ENCODE measurements at regions not wholly inside any gene's neighbourhood (a gene's known extent, or its start where the extent isn't known, plus 50 kb on each side); places are given as distances from the start of the nearest gene placed in this dataset.

GRCh38 chr15:97401195-97401594, 559.3 kb upstream of the ARRDC4 start:
- Mint-ChIP-seq H3K27ac (no peak overlapping the region), H3K9me3 (no peaks in the 10 kb centered on the region), H3K4me1 (peaks cover 10% of the 10 kb centered on the region), H3K4me3 (no peak overlapping the region), H3K27me3 (ENCODE audit: low read depth) (no peaks in the 10 kb centered on the region), H3K36me3 (no peaks in the 10 kb centered on the region)
- ATAC-seq (no peak), DNase-seq (ENCODE audit: low spot score) (no peak)
- ChIA-PET CTCF (no interaction called here), POLR2A (no interaction called here)
- TF ChIP-seq, protein P1, sequence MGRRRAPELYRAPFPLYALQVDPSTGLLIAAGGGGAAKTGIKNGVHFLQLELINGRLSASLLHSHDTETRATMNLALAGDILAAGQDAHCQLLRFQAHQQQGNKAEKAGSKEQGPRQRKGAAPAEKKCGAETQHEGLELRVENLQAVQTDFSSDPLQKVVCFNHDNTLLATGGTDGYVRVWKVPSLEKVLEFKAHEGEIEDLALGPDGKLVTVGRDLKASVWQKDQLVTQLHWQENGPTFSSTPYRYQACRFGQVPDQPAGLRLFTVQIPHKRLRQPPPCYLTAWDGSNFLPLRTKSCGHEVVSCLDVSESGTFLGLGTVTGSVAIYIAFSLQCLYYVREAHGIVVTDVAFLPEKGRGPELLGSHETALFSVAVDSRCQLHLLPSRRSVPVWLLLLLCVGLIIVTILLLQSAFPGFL (CRISPR knock-in tag; IDR thresholded peaks at IDR 0.05; ENCODE audit: borderline replicate concordance): no peak
- TF ChIP-seq NR3C1 (CRISPR knock-in tag; conservative IDR thresholded peaks at IDR 0.05; ENCODE audit: low read depth) (no peak), CREB1 (CRISPR knock-in tag; IDR thresholded peaks at IDR 0.05) (no peak)
- TF ChIP-seq, protein P2, sequence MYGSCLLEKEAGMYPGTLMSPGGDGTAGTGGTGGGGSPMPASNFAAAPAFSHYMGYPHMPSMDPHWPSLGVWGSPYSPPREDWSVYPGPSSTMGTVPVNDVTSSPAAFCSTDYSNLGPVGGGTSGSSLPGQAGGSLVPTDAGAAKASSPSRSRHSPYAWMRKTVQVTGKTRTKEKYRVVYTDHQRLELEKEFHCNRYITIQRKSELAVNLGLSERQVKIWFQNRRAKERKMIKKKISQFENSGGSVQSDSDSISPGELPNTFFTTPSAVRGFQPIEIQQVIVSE (CRISPR knock-in tag; IDR thresholded peaks at IDR 0.05; ENCODE audit: borderline replicate concordance): no peak
- TF ChIP-seq, protein P3, sequence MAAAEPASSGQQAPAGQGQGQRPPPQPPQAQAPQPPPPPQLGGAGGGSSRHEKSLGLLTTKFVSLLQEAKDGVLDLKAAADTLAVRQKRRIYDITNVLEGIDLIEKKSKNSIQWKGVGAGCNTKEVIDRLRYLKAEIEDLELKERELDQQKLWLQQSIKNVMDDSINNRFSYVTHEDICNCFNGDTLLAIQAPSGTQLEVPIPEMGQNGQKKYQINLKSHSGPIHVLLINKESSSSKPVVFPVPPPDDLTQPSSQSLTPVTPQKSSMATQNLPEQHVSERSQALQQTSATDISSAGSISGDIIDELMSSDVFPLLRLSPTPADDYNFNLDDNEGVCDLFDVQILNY (CRISPR knock-in tag; IDR thresholded peaks at IDR 0.05): no peak

DNA sequence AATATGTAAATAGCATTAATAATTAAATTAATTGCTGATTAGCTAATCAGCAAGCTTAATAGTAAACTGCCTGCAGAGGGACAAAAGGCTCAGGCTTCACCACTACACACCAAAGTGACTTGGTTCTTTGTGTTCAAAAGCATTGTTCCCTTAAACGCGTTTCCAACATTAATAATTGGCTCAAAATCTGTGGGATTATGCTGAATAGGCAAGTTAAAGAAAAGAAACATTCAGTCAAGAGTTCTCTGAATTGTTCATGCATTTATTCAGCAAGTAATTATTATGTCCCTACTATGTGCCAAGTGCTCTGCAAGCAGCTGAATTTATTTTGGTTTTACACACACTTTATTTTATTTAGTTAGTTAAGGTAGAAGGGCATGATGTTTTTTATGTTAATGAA, 558.5 kb upstream of the ARRDC4 start:
- Mint-ChIP-seq H3K27ac (no peak overlapping the region), H3K4me3 (no peak overlapping the region), H3K9me3 (no peaks in the 10 kb centered on the region), H3K4me1 (peaks cover 10% of the 10 kb centered on the region), H3K27me3 (ENCODE audit: low read depth) (no peaks in the 10 kb centered on the region), H3K36me3 (no peaks in the 10 kb centered on the region)
- ATAC-seq: no peak
- no peak for TF ChIP-seq JUN (CRISPR knock-in tag; IDR thresholded peaks at IDR 0.05)
- DNase-seq (ENCODE audit: low spot score): no peak
- ChIA-PET POLR2A (no interaction called here), CTCF (no interaction called here)

- ATAC-seq: no peak
- no peak for DNase-seq (ENCODE audit: low spot score)
- ChIA-PET CTCF (no interaction called here), POLR2A (no interaction called here)
- H3K4me1 Mint-ChIP-seq: peaks cover 6% of the 10 kb centered on the region; the same call in 1 of the 2 replicates
- no peaks in the 10 kb centered on the region for H3K27me3 Mint-ChIP-seq (ENCODE audit: low read depth)
- H3K9me3 Mint-ChIP-seq: no peaks in the 10 kb centered on the region
- no peak overlapping the region for H3K27ac Mint-ChIP-seq
- H3K4me3 Mint-ChIP-seq: no peak overlapping the region
- no peaks in the 10 kb centered on the region for H3K36me3 Mint-ChIP-seq
- TF ChIP-seq RORB (CRISPR knock-in tag; IDR thresholded peaks at IDR 0.05): no peak
- TF ChIP-seq, protein P4, sequence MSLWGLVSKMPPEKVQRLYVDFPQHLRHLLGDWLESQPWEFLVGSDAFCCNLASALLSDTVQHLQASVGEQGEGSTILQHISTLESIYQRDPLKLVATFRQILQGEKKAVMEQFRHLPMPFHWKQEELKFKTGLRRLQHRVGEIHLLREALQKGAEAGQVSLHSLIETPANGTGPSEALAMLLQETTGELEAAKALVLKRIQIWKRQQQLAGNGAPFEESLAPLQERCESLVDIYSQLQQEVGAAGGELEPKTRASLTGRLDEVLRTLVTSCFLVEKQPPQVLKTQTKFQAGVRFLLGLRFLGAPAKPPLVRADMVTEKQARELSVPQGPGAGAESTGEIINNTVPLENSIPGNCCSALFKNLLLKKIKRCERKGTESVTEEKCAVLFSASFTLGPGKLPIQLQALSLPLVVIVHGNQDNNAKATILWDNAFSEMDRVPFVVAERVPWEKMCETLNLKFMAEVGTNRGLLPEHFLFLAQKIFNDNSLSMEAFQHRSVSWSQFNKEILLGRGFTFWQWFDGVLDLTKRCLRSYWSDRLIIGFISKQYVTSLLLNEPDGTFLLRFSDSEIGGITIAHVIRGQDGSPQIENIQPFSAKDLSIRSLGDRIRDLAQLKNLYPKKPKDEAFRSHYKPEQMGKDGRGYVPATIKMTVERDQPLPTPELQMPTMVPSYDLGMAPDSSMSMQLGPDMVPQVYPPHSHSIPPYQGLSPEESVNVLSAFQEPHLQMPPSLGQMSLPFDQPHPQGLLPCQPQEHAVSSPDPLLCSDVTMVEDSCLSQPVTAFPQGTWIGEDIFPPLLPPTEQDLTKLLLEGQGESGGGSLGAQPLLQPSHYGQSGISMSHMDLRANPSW (CRISPR knock-in tag; conservative IDR thresholded peaks at IDR 0.05; ENCODE audit: low read depth): no peak
- no peak for TF ChIP-seq FOXP4 (CRISPR knock-in tag; IDR thresholded peaks at IDR 0.05)
- no peak for TF ChIP-seq ZNF232 (CRISPR knock-in tag; IDR thresholded peaks at IDR 0.05)
- TF ChIP-seq IRF1 (CRISPR knock-in tag; IDR thresholded peaks at IDR 0.05): no peak
- TF ChIP-seq NFE2L1 (CRISPR knock-in tag; IDR thresholded peaks at IDR 0.05): no peak
- TF ChIP-seq SMAD4 (CRISPR knock-in tag; IDR thresholded peaks at IDR 0.05): no peak
- TF ChIP-seq NFATC4 (CRISPR knock-in tag; IDR thresholded peaks at IDR 0.05): no peak
- TF ChIP-seq USF2 (CRISPR knock-in tag; IDR thresholded peaks at IDR 0.05): no peak
- TF ChIP-seq ZBTB21 (CRISPR knock-in tag; IDR thresholded peaks at IDR 0.05; ENCODE audit: borderline replicate concordance): no peak
- no peak for TF ChIP-seq ZNF416 (CRISPR knock-in tag; IDR thresholded peaks at IDR 0.05)
- no peak for TF ChIP-seq ZBTB43 (CRISPR knock-in tag; IDR thresholded peaks at IDR 0.05)
- TF ChIP-seq ATF1 (CRISPR knock-in tag; IDR thresholded peaks at IDR 0.05): no peak
- TF ChIP-seq, protein P5, sequence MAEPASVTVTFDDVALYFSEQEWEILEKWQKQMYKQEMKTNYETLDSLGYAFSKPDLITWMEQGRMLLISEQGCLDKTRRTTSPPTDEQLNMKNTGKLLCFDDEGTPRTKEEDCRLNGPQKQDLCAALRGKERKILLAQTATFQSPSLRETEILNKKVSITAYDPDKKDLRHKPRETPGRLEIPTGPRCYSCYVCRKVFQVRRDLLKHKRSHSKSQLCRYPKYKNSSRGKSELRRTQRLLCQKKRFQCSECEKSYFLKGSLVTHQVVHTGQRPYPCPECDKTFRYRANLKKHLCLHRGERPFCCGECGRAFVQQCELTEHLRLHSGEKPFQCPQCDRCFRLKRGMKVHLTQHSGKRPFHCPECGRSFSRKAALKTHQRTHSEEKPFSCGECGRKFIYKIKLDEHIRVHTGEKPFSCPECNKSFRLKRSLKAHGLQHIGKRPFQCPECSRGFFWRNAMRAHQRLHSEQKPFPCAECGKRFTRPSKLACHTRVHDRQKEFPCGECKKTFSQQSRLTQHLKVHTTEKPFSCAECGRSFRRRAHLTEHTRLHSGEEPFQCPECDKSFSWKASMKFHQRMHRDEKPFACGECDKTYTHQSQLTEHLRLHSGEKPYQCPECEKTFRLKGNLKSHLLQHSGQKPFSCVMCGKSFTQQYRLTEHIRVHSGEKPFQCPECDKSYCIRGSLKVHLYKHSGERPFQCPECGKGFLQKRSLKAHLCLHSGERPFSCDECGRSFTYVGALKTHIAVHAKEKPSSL (CRISPR knock-in tag; conservative IDR thresholded peaks at IDR 0.05): no peak
Measured at GRCh38 chr15:97406841-97407240, 553.7 kb upstream of the ARRDC4 start.

Data from WTC11 (cell line).